DMS53 treated with DMSO at 0.1 percent for 48 hours (cell line): ENCODE measurements at regions not wholly inside any gene's neighbourhood (a gene's known extent, or its start where the extent isn't known, plus 50 kb on each side); places are given as distances from the start of the nearest gene placed in this dataset.

Source experiments
- DNase-seq: peaks from one replicate; lab custom pipeline; 2025; ENCODE audit not compliant: unreplicated experiment; lab: John Stamatoyannopoulos, UW

DNA sequence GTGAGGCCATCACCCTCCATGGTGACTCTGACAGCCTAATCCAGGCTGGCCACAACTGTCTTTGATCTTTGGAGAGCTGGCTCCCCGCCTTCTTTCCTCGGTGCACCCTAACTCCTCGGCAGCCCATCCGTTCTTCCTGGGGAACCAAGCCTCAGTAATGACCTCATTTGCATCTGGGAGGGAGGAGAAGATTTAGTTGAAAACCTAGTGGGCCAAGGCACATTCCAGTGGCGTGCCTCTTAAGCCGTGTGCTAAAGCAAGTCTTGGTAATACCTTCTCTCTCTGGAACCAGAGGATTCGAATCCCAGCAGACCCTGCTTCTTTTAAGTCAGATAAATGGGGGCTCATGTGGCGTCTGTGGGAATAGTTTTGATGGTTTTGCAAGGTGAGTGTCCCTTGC is 233.1 kb downstream of the EBLN2 start:
- DNase-seq: no peak

DNA sequence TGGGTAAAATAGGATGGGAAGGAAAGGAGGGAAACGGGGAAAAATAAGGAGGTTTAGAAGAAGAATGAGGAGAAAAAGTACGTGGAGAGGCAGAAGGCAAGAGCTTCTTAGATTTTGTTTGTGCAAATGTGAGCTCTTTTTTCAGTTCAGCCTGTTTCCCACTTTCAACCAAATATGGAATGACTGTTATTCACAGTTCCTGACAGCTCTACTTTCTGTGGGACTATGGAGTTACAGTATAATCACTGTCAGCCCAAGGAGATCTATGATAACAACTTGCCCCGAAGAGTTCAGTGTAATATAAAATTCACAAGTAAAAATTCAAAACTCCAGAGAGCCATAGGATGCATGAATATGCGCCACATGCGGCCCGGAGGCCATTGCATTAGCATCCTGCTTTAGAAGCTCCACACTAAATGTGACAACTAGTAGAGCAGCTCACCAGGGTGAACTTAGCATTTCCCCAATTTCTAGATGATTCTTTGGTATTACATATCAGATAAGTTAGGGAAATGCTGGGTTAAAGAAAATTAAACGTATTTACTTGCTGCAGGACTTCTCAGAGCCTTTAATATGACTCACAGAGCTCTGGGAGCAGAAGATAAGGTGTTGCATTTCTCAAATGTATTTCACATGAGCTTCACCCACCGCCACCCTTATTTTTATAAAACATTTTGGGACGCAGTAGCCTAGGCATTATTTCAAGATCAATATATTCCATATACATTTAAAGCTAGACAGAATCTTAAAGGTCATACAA is 234.6 kb downstream of the EBLN2 start:
- no peak for DNase-seq

DNA sequence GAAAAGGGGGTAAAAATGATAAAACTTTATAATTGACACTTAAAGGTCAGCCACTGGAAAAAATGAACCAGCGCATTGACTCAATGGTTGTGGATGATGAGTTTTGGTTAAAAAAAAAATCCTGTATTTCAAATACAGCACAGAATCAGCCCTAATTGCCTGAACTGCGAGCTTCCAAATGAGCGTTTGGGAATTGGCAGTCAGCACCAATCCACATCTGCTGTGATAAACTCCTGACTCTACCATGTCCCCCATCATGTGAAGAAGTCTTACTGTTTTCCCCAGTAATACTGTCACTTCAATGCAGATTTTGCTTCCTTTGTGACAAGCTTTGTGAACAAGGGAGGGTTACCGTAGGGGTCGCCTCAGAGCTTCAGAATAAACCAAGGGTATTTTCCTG is 235.4 kb downstream of the EBLN2 start:
- no peak for DNase-seq

DNA sequence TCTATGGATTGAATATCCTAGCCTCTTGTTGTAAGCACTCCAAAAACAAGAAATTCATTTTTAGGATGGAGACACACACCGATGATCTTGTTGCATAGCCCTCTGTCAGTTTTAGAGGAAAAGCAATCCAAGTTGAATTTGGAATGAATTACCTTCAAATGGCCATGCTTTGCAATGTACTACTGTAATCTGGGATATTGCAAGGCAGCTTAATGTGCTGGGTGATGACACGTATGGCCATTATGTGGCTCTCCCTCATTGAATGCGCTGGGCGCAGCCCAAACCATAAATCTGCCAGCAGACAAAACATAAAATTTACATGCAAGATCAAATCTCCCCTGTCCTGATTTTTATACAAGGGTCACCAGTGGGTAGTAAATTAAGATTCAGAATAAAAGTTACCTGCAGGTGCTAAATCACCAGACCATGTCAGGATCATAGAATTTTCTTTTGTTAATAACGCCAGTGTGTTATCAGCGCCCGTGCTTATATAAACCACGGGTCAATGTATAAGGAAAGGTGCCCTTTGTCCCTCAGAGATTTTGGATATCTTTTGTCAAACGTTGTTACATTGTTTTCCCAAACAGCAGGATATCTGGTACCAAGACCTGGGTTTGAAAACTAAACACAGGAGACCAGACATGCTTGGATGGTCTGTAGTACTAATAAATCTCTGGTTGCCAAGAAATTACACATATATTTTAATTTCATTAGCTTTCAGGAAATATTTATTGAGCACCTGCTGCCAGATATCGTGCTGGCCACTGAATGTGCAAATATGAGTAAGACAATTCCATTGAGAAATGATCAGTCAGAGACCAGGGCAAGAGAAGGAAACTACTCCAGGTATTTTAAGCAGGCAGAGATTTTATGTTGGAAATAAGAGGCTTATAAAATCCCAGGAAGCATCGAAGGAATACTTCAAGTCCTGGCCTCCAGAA is 237.1 kb downstream of the EBLN2 start:
- DNase-seq: no peak

DNA sequence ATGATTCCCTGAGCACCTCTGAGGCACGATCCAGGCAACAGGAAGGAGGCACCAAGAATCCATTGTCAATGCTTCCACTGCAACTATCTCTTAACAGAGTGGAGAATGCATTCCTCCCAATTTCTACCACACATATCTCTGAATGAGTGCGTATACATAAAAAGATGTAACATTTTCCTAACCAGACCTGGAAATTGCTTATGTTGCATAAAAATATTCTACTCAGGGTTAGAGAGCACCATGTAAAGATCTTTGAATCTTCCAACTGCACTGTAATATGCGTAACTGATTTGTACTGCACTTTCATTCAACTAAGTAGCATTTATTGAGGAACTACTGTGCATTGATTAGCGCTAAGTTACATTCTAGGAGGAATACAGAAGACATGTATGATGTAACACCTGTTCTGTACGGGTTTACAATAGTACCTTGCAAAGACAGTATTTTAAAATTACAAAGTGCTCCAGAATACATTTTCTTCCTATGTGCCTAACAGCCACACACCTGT is 237.8 kb downstream of the EBLN2 start:
- DNase-seq: no peak

DNA sequence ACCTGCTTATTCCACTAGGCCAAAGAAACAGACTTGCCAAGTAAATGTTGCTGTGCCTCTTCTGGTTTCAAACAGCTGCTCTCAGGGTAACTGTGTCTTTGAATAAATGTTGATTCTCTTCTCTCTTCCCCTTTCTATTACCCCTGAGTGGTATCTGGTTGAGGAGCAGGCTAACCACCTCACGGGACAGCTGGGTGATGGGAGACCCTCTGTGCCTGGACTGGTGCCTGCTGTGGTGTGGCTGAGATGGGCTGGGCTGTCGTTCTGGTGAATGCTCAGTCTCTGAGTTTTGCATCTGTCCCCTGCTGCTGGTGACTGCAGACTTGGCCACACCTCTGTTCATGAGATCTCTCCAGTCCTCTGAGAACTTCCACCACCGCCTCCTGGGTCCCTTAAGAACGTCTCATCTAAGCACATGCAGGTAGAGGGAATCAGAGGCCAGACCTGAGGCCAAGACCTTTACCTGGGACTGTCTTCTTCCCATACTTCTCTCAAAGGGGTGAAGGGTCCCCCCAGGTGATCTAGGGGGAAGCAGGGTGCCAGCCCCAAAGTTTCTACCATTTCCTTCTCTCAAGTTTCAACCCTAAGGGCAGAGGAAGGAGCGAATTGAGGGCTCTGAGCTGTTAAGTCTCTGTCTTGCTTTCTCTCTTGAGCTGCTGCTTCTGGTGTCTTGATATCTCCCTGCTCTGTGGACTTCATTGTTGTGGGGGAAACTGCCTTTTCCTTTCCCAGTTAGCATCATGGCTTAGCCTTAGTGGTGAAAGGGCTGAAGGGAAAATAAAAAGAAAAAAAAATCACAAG is 252.9 kb downstream of the EBLN2 start:
- no peak for DNase-seq

DNA sequence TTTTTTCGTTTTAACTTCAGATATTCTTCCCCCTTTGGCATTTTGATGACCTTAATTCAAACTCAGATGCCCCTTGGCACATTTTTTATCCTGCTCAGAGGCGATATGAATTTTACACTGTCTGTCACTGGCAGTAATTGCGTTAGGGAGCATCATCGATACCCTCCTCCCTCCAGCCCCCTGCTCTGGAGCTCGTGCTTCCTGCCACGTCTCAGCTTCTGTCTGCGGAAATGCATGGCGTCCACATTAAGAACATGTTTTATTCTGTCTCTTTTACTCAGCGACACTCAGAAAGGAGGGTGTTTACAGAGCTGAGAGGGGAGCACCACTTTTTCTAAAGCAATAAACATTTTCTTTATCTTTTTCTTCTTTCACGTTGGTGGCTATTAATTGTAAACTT is 254.2 kb downstream of the EBLN2 start:
- no peak for DNase-seq

DNA sequence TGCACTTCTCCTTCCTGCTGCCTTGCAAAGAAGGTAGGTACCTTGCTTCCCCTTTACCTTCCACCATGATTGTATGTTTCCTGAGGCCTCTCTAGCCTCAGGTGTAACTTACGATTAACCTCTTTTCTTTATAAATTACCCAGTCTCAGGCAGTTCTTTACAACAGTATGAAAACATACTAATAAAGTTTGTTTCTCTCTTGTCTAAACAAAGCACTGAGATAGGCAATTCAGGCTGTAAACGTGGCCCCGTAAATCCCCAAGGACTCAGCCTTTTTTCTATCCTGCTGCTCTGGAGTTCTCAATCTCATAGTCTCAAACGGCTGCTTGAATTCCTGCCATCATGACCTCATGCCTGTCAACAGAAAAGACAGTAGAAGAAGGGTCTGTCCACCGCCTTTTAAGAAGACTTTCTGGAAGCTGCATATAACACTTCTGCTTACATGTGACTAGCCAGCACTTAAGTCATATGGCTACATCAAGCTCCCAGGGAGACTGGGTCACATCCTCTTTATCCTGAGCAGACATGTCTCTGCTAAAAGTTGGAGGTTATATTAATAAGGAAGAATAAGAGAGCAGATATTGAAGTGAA is 257.8 kb downstream of the EBLN2 start:
- DNase-seq: no peak

DNA sequence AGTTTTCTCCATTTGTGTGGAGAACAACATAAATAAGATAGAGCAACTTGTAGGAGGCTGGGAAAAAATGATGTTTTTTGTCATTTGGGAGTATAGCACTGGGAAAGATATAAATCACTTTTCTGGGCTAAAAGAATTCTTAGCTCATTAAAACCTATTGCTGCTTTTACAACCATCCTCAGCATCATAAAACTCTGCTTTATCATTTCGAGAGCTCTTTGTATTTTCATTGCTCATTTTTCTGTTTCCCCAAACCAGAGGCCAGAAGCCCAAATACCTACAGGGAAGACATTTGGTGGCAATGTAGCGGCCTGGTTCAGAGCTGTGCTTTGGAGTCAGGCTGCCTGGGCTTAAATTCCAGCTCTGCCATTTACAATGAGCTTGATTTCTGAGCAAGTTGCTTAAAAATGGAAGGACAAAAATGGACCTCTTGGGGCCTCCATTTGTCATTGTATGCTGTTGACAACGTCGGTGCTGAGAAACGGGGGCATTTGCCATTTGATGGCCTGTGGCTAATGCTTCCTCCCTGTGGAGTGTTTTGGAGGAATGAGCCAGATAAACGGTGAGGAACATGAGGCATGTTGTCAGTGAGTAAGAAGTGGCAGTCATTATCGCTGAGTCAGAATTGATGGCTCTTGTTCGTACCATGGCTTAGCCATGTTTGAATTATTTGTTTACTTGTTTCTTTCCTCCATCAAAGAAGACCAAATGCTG is 260.0 kb downstream of the EBLN2 start:
- DNase-seq: no peak

DNA sequence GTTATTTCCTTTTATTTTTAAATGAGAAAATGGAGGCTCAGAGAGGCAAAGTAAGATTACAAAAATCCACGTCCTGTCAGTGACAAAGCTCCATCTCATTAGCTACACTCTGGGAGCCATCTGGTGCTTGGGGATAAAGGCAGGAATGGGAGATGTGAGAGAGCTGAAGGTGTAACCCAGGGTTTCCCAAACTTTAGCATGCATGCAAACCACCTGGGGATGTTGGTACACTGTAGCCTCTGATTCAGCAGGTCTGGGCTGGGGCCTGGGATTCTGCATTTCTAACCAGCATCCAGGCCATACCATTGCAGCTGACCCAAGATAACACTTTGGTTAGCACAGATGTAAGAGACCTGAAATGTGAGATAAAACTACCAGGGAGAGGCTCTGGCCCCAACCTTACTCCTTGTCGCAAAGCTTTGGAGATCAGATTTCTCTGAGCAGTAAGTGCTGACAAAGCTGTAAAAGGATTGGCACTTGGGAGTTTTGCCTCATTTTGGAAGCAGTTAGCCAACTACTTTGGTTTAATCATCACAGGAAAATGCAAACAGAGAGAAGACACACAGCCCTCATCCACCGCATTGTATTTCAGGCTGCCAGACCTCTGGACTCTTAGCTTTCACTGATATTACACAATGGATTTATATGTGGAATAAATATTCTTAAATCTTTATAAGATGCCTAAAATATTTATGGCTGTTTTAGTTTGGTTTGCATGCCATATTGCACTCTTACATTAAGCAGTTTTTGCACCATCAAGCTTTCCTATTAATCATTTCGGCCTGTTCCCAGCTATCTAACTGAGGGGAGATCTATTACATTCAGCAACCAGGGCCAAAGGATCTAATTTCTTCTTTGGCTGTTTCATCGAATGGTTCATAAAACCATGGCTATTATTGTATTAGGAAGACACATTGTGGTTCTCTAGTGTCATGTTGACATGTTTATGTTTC is 263.0 kb downstream of the EBLN2 start:
- no peak for DNase-seq

DNA sequence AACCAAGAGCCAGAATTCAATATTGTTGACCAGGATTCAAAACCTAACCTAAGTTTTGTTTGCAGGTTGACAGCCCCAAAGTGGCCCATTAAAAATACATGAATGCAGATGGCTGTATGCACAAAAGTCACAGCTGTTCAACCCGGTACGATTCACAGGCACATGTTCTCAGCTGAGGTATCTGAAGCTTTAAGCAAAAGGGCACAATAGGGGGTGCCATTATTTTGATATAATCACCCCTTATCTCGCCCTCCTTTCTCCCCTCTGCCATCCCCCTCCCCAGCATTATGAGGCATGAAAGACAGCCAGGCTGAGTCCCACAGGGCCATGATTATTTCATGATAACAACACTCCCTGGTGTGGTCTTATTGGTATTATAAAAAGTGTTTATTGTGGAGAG is 264.9 kb downstream of the EBLN2 start:
- DNase-seq: no peak

DNA sequence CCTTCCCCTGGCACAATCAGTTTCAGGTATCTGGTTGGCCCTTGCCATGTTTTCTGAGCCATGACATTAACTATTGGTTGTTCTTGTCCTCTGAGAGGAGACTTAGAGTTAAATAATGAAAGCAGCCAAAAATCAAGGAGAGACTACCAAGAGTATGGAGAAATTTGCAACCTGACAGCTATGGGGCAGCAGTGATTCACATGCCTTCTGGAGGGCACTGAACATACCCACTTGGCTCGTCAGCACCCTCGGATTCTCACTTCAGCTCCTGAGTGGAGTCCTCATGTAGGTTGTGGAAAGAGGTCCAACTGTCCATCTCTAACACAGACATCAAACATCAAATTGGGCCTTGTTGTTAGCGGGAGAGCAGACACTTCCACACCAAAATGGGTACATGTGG is 265.6 kb downstream of the EBLN2 start:
- DNase-seq: no peak
